ENCODE measurements at regions not wholly inside any gene's neighbourhood (a gene's known extent, or its start where the extent isn't known, plus 50 kb on each side); places are given as distances from the start of the nearest gene placed in this dataset.

DNA sequence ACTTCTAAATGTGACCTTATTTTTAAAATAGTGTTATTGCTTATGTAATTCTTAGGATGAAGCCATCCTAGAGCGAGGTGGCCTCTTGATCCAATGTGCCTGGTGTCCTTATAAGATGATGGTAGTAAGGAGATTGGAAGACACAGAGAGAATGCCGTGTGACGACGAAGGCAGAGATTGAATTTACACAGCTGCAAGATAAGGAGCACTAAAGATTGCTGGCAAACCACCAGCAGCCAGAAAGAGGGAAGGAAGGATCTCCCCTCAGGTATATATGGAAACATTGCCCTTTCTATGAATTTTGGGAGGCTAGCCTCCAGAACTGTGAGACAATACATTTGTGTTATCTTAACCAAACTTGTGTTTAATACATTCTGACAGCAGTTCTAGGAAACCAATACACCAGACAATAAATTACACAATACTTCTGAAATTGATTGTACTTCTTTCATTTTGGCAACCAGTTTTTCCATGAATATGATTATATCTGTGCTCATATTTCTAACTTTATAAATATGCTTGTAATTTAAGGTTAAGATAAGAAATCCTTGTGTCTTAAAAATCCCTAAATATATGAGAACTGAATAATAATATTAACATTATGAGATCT is 86.3 kb upstream of the VPREB1 start:
- ATAC-seq (no peak), DNase-seq (ENCODE audit: low read depth, low spot score) (no peak)
- Histone ChIP-seq H3K36me3 (ENCODE audit: control insufficient read depth in 1 of 2, insufficient read depth in 2 of 2, low read length in 2 of 2) (no peaks in the 10 kb centered on the region), H3K27me3 (ENCODE audit: insufficient read depth, low read length) (no peaks in the 10 kb centered on the region), H3K9me3 (ENCODE audit: control insufficient read depth in 1 of 2, insufficient read depth in 1 of 2, low read depth in 1 of 2, low read length in 2 of 2) (no peaks in the 10 kb centered on the region), H2AFZ (ENCODE audit: low read depth, low read length, poor library complexity, severe bottlenecking) (no peak overlapping the region), H3K4me3 (replicated peaks in 1 of 2; ENCODE audit: low read depth in 1 of 2, low read length in 2 of 2) (no peak overlapping the region), H3K4me1 (ENCODE audit: control insufficient read depth in 1 of 2, insufficient read depth in 2 of 2, low read length in 2 of 2) (no peaks in the 10 kb centered on the region), H3K9ac (ENCODE audit: low read length) (no peak overlapping the region), H3K79me2 (ENCODE audit: insufficient read depth, low read length) (no peaks in the 10 kb centered on the region), H3K4me2 (ENCODE audit: low read length) (no peak overlapping the region), H3K27ac (ENCODE audit: low read depth, low read length) (no peak overlapping the region), H4K20me1 (ENCODE audit: insufficient read depth) (no peaks in the 10 kb centered on the region), H3K9me2 (ENCODE audit: insufficient read depth) (no peaks in the 10 kb centered on the region)
- RAD21 ChIA-PET (ENCODE audit: low non-redundant PET in 1 of 2, low total read pairs in 2 of 2, uncharacterized antibody in 2 of 2, unreplicated experiment in 2 of 2), result no interaction called here
- CTCF ChIA-PET, result interaction anchor here (0.8 to 1.4 kb wide), 3 partner anchors 13 to 174 kb away, joined by 3 to 4 read pairs (median 4); no protein-coding TSS in a partner anchor
- intact Hi-C loops (cut with micrococcal nuclease), result loop anchor here (10.0 kb wide), 2 partner anchors 46 to 54 kb away; no protein-coding TSS in a partner anchor
- POLR2A ChIA-PET, result no interaction called here
- no peak for TF ChIP-seq EZH2phosphoT487 (IDR thresholded peaks at IDR 0.05; ENCODE audit: borderline replicate concordance)
- TF ChIP-seq ATF3 (IDR thresholded peaks at IDR 0.05), result no peak
- TF ChIP-seq, protein P1, sequence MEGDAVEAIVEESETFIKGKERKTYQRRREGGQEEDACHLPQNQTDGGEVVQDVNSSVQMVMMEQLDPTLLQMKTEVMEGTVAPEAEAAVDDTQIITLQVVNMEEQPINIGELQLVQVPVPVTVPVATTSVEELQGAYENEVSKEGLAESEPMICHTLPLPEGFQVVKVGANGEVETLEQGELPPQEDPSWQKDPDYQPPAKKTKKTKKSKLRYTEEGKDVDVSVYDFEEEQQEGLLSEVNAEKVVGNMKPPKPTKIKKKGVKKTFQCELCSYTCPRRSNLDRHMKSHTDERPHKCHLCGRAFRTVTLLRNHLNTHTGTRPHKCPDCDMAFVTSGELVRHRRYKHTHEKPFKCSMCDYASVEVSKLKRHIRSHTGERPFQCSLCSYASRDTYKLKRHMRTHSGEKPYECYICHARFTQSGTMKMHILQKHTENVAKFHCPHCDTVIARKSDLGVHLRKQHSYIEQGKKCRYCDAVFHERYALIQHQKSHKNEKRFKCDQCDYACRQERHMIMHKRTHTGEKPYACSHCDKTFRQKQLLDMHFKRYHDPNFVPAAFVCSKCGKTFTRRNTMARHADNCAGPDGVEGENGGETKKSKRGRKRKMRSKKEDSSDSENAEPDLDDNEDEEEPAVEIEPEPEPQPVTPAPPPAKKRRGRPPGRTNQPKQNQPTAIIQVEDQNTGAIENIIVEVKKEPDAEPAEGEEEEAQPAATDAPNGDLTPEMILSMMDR (IDR thresholded peaks at IDR 0.05 in 2 of 3, conservative IDR thresholded peaks at IDR 0.05 in 1 of 3; ENCODE audit: borderline replicate concordance in 1 of 3, insufficient read depth in 1 of 3, low read depth in 2 of 3, low read length in 2 of 3), result no peak
- TF ChIP-seq SRF (IDR thresholded peaks at IDR 0.05; ENCODE audit: low read depth), result no peak
- TF ChIP-seq RAD21 (IDR thresholded peaks at IDR 0.05; ENCODE audit: low read depth), result no peak
- TF ChIP-seq MAX (IDR thresholded peaks at IDR 0.05), result no peak
- no peak for TF ChIP-seq CEBPB (IDR thresholded peaks at IDR 0.05; ENCODE audit: low read depth)
- no peak for TF ChIP-seq ZNF274 (IDR thresholded peaks at IDR 0.05; ENCODE audit: low read depth, low read length)
- no peak for TF ChIP-seq ZFX (IDR thresholded peaks at IDR 0.05)
- no peak for TF ChIP-seq FOSL1 (IDR thresholded peaks at IDR 0.05; ENCODE audit: low read depth)
- no peak for TF ChIP-seq EGR1 (IDR thresholded peaks at IDR 0.05; ENCODE audit: low read depth)
- no peak for TF ChIP-seq YY1 (IDR thresholded peaks at IDR 0.05; ENCODE audit: extremely low read depth, insufficient replicate concordance, low read depth, low read length)
- TF ChIP-seq POLR2A (IDR thresholded peaks at IDR 0.05; ENCODE audit: borderline replicate concordance, extremely low read depth, insufficient read depth, insufficient read length), result no peak
- no peak for TF ChIP-seq ELF1 (IDR thresholded peaks at IDR 0.05; ENCODE audit: borderline replicate concordance, low read depth)
- TF ChIP-seq JUND (IDR thresholded peaks at IDR 0.05), result no peak
- no peak for TF ChIP-seq EZH2 (IDR thresholded peaks at IDR 0.05)
- BruUV-seq (replicated peaks), result no TSS peak
